ENCODE measurements at regions not wholly inside any gene's neighbourhood (a gene's known extent, or its start where the extent isn't known, plus 50 kb on each side); places are given as distances from the start of the nearest gene placed in this dataset.

DNA sequence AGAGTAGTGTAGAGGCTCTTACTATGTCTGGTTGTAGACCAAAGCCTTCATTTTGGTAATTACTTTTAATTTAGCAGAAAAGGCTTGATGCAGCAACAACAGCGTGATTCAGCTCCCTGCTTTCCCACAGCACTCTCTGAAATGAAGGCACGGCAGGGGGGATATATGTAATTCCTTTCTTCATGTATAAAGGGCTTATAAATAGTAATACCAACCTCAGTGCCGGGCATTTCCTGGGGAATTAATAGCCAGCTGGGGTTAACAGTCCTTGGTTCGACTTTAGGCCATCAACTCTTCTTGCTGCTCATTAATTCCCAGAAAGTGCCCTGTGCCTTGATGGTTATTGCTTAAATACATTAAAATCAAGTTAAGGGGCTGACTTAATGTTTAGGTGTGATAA lies 669.0 kb downstream of the ZNF674 start:
- no peak overlapping the region for H3K4me3 ChIP-seq (ENCODE audit: low read depth, low read length)
- no peak for TF ChIP-seq CTCF (IDR thresholded peaks at IDR 0.05; ENCODE audit: insufficient read depth, low read depth, low read length)
- no peak for DNase-seq (ENCODE audit: low read depth)

GRCh38 chrX:45873781-45874180 lies 671.4 kb downstream of the ZNF674 start:
- no peak for DNase-seq (ENCODE audit: low read depth)
- no peak overlapping the region for H3K4me3 ChIP-seq (ENCODE audit: low read depth, low read length)
- TF ChIP-seq CTCF (IDR thresholded peaks at IDR 0.05; ENCODE audit: insufficient read depth, low read depth, low read length) = no peak

DNA sequence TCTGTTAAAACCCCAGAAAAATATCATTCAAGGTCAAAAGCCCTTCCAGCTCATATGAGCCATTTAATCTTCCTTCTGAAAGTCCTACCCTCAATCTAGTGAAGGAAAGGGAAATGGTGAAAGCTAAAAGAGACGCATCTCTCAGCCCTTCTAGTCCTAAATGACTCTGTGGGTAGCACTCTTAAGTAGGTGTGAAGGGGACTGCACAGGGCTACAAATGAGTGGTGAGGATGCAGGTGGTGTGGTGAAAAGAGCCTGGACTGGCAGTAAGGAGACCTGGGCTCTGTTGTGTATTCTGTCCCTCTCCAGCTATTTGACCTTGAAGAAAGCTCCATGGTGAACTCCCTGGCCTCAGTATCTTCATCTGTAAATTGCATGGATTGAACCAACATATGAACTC lies 671.8 kb upstream of the DIPK2B start:
- no peak overlapping the region for H3K4me3 ChIP-seq (ENCODE audit: low read depth, low read length)
- DNase-seq (ENCODE audit: low read depth) = no peak
- TF ChIP-seq CTCF (IDR thresholded peaks at IDR 0.05; ENCODE audit: insufficient read depth, low read depth, low read length) = no peak

- no peak for TF ChIP-seq CTCF (IDR thresholded peaks at IDR 0.05; ENCODE audit: insufficient read depth, low read depth, low read length)
- H3K4me3 ChIP-seq (ENCODE audit: low read depth, low read length) = no peak overlapping the region
- DNase-seq (ENCODE audit: low read depth) = no peak
Measured at GRCh38 chrX:45868425-45868824, 667.7 kb upstream of the DIPK2B start.

GRCh38 chrX:45862801-45863200 lies 662.1 kb upstream of the DIPK2B start:
- H3K4me3 ChIP-seq (ENCODE audit: low read depth, low read length) = no peak overlapping the region
- no peak for DNase-seq (ENCODE audit: low read depth)
- no peak for TF ChIP-seq CTCF (IDR thresholded peaks at IDR 0.05; ENCODE audit: insufficient read depth, low read depth, low read length)

GRCh38 chrX:45860450-45860849 lies 659.8 kb upstream of the DIPK2B start:
- TF ChIP-seq CTCF (IDR thresholded peaks at IDR 0.05; ENCODE audit: insufficient read depth, low read depth, low read length) = no peak
- DNase-seq (ENCODE audit: low read depth) = no peak
- H3K4me3 ChIP-seq (ENCODE audit: low read depth, low read length) = no peak overlapping the region

- TF ChIP-seq CTCF (IDR thresholded peaks at IDR 0.05; ENCODE audit: insufficient read depth, low read depth, low read length) = no peak
- H3K4me3 ChIP-seq (ENCODE audit: low read depth, low read length) = no peak overlapping the region
- no peak for DNase-seq (ENCODE audit: low read depth)
Measured at GRCh38 chrX:45859407-45859806, 658.7 kb upstream of the DIPK2B start.
